AG08396 (cell line): ENCODE measurements at regions not wholly inside any gene's neighbourhood (a gene's known extent, or its start where the extent isn't known, plus 50 kb on each side); places are given as distances from the start of the nearest gene placed in this dataset.

Source experiments
- DNase-seq: peaks from one replicate; pipeline ENCODE4 v3.0.0; 2012; ENCODE audit warnings: low spot score, mixed read lengths

DNA sequence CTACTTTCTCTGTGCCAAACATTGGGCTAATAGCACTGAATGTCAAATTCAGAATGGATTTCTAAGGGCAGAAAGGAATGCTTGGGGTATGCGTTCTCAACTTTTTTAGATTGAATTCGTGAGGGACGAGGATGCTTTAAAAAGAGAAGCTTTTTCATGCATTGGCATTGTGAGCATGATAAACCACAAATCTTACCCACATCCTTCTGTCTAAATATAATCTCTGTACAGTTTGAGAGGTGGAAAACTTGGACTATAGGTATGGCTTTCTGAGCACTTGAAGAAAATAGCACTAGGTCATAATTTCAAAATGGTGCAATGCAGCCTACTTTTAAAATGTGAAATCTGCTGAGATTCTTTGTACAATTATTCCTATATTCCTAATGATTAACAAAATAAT is 71.4 kb upstream of the HHIP start:
- no peak for DNase-seq

DNA sequence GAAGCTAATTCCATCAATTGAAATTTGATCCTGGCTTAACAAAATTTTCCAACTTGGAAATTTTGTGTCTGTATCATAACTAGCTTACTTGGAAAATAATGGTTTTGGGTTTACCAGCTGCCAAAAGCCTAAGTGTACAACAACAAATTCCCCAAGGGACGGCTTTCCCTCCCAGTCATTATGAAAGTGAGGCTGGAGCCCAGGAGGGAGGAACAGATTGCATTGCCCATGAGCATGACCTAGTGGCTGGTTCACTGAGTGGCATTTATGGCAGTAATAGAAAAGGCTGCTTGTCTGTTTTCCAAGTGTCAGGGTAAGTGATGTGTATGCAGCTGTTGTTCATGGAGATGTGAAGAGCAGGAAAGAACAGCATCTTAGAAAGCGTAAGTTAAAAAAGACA is 70.8 kb upstream of the HHIP start:
- DNase-seq, result no peak

DNA sequence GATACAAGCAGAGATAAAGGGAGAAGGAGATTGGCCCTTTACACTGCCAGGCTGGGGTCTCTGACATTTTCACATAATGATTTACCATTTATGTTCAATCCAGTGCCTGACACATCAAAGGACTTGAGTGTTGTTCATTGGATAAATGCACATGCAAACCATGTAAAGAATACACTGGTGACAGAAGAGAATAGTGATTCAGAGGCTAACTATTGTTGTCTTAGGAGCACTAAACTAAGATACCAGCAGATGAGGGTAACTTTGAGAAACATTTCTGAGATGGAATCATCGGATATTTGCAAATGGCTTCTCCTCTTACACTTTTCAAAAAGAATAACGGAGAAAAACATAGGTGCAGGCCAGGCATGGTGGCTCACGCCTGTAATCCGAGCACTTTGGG is 67.3 kb upstream of the HHIP start:
- no peak for DNase-seq

DNA sequence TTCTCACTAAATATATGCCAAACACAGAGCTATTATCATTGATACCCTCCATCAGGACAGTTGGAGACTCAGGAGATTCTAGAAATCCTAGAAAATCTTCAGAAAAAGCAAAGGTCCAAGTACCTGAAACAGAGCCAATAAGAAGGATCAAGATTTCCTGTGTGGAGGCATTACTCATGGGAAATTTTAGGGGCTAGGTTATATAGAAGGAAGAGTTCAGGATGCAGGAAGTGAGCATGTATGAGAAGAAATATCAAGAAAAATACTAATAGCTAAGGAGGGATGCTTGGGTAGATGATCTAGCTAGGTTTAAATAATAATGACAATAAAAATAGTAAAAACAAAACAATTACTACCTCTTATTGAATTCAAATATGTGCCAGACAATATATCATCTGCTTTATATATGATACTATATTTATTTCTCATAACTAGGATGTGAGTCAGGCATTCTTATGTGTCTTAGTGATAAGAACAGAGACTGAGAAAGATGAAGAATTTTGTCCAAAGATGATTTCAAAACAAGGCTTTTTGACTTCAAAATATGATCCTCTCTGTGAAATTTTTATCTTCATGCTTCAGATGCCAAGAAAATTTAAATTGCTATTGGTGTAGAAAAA is 66.4 kb upstream of the HHIP start:
- no peak for DNase-seq

DNA sequence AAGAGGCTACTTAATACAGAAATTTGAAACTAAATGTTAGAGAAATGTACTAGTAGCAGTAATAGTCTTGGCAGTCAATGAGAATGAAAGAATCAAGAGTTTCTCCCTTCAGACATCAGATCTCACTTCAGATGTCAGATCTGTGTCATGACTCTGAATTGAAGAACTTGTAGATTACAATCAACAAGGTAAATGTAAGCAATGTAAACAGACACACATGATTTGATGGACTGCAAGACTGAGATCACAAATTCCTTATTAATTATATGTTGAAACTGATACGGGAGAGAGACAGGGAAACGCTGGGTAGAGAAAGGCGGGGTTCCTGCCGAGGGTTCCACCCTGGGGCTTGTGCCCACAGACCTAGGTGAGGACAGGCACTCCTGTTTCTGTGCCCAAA is 65.5 kb upstream of the HHIP start:
- DNase-seq, result no peak

DNA sequence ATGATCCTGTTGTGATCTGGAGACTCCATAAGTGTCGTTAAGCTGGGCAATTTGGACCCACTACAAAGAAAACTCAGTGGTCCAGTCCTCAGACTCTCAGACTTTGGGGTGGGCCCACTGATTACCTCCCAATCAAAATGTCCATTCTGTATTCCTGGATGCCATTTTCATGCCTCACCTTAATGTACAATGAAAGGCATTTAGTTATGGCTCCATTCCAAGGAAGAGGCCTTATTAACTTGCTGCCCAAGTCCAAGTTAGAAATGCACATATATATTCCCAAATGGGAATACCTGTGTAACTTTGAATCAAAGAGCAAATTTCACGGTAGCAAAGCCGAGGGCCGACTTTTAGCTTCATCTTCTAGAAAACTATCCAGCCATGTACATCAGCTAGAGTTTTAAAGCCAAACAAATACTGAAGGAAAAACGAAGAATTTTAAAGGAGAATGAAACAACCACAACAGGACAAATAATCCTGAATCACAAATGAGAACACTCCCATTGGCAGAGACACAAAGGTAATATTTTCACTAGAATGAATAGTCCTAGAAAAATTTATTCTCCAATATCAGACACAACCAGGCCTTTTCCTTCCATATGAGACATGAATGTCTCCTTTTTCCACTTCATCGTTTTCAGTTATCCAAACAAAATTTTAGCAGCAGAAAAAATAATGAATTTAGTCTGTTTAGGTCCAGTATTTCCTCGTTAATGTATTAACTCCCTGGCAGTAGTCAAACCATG is 63.7 kb upstream of the HHIP start:
- DNase-seq, result no peak

DNA sequence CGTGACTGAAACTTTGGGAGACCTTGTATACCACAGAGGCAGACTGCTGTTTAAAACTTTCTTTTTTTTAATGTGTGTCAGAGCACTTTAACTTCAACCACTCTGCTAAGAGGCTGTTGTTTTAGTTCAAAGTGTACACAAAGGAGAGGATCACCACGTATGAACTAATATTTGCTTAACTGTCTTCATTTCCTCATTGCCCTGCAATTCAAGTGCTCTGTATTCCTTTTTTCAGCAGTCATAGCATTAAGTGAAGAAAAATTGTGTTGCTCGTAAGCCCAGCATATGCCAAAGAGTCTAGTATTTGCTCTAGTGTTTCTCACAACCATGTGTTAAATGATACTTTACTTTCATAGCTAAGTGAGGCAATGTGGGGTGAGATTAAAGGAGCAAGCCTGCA is 63.0 kb upstream of the HHIP start:
- DNase-seq, result no peak

DNA sequence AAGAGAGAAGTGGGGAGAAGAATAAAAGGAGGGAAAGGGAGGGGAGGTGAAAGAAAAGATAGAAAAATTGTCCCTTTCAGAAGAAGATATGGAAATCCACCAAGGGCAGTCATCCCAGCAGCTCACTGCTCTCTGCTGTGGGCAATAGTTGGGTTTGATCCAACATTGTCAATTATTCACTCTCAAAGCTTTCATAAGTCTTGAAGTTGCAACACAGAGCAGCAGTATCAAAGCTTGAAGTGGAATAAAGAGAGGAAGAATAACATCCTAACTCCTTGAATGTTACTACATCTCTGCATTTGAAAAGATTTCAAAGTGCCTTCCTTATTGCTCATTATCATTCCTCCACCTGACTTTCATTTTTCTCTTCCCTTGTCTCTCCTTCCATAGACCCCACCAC is 62.3 kb upstream of the HHIP start:
- DNase-seq, result no peak

DNA sequence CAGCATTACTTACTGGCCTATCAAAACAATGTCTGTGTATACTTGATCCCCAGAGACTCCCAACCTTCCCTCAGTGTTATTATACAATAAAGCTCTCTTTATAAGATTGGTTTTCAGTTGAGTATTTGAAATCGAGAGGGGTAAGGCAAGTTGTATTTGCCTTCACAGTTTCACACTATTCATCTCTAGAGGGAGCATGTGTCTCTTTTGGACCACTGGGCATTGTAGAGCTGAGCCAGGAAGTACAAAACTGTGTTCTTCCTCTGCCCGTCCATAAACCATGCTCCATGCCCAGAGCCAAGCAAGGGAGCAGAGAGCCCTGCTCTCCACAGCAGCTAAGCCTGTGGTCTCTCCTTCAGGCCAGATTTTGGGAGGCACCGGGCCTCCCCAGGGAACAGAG is 61.5 kb upstream of the HHIP start:
- DNase-seq, result no peak

DNA sequence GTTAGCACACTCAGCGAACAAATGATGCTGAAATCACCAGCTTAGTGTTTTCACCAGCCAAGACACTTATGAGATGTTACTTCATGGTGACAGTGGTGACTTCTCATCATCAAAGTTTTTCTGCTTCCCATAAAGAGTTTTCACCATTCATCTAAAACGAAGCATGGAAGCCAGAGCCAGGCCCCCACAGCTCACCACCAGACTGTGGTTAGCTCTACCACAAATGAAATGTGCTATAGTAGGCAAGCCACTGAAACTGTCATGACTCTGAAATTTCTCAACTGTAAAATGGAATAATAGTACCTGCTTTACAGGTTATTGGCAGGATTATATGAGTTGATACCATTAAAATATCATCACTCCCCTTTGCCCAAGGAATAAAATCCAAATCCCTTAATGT is 56.4 kb upstream of the HHIP start:
- DNase-seq, result no peak

DNA sequence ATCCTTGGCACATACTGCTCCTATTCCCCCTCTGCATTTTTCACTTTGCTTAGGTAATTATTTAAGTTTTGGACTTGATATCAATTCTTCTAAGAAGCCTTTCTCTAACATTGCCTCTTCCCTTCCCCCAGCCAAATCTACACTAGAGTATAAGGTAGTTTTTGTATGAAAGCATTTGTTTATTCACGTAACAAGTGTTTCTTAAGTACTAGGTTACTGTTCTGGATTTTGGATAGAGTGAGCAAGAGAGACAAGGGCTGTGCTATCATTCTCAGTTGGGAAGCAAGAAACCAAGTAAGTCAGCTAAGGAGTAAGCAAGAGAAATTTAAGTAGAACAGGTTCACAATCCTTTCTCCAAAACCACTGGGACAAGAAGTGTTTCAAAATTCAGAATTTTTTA is 55.9 kb upstream of the HHIP start:
- DNase-seq, result no peak

DNA sequence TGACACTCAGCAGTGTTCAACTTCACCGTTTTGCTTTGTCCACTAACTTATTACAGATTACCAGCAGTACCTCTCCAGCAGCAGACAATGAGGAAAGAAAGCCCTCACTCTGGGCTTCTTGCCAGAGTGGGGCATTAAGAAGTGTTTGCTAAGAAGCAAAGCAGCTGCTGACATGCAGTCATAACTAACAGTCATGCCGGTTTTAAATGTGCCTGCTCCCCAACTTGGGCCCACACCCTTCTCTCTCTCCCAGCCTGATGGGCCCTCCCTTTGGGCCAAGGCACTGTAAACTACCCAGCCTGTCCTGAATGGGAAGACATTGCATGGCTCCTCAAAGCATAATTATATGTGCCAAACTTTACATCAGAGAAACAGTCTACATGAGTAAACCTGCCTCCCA is 54.6 kb upstream of the HHIP start:
- DNase-seq, result no peak

DNA sequence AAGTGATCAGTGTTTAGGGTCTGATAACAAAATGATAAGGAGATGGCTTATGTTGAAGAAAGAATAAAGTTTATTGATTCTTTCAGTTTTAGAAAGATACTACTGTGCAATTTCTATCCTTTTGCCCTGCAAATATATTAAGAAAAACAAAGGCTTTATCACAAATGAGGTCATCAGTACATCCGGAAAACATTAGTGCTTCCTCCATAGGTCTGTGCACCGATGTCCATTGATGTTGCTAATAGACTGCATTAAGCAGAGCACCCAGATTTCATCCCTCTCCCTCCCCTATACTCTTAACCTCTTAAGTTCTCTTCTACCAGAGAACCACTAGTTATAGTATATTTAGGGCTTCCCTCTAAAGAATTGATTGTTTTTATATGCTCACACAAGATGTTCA is 53.7 kb upstream of the HHIP start:
- no peak for DNase-seq

DNA sequence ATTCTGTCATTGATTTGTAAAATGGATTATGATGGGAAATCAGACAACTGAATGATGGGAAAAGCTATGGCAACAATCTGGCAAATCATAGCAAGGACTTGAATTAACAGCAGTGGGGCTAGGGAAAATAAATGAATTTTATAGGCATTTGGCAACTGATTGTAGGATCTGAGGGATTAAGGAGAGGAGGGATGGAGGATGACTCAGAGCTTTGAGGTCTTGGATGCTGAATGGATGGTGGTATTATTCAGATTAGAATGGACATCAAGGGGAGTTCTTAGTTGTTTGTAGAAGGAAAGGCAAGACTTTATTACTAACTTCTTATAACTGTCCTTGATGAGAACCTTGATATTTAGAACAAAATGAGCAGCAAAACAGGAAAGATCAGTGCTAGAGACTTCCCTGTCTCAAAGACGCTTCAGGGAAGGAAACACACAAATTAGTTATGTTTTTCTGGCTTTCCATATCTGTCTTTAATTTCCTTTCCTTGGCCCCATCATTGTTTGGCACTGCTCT is 51.4 kb upstream of the HHIP start:
- no peak for DNase-seq

DNA sequence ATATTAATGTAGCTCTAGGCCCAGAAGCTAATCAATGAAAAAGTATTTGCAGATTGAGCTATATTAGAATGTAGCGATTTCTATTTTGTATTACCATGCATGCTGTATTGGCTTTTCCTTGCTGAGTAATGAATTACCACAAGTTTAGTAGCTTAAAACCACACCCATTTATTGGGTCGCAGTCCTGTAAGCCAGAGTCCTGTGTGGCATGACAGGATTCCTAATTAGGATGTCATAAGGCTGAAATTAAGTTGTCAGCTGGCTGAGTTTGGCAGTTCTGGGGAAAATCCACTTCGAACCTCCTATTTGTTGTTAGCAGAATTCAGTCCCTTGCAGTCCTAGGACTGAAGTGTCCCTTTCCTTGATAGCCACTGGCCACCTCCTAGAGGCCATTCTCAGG is 50.3 kb upstream of the HHIP start:
- DNase-seq, result no peak
